Adipocyte (in vitro differentiated cells): ENCODE measurements at regions not wholly inside any gene's neighbourhood (a gene's known extent, or its start where the extent isn't known, plus 50 kb on each side); places are given as distances from the start of the nearest gene placed in this dataset.

ENCODE experiments used
- DNase-seq: peaks from one replicate; pipeline ENCODE4 v3.0.0-alpha.2; 2015; ENCODE audit warnings: low read depth
- H3K27me3 ChIP-seq: replicated peaks from 2 replicates; pipeline ENCODE4 v1.7.0; 2013; ENCODE audit warnings: mild to moderate bottlenecking, low read length, moderate library complexity; ENCODE audit not compliant: control insufficient read depth, insufficient read depth
- H3K36me3 ChIP-seq: 2 replicates; pipeline ENCODE4 v1.7.0; 2013; ENCODE audit warnings: low read length, mild to moderate bottlenecking, moderate library complexity; ENCODE audit not compliant: control insufficient read depth, insufficient read depth, severe bottlenecking
- H3K4me1 ChIP-seq: 2 replicates; pipeline ENCODE4 v1.7.0; 2013; ENCODE audit warnings: mild to moderate bottlenecking, low read length, moderate library complexity; ENCODE audit not compliant: control insufficient read depth, insufficient read depth
- H3K4me3 ChIP-seq: 2 replicates; pipeline ENCODE4 v1.7.0; 2013; ENCODE audit warnings: mild to moderate bottlenecking, low read length, moderate library complexity
- H3K9ac ChIP-seq: 2 replicates; pipeline ENCODE4 v1.7.0; 2013; ENCODE audit warnings: mild to moderate bottlenecking, low read length, moderate library complexity
- H3K9me3 ChIP-seq: 2 replicates; pipeline ENCODE4 v1.7.0; 2013; ENCODE audit warnings: mild to moderate bottlenecking, low read length, moderate library complexity; ENCODE audit not compliant: control insufficient read depth

- H3K36me3 ChIP-seq: no peaks in the 10 kb centered on the region
- peaks cover 6% of the 10 kb centered on the region for H3K9me3 ChIP-seq
- H3K27me3 ChIP-seq: peaks cover 3% of the 10 kb centered on the region
- H3K9ac ChIP-seq: no peak overlapping the region
- H3K4me1 ChIP-seq: no peaks in the 10 kb centered on the region
- no peak for DNase-seq
- no peak overlapping the region for H3K4me3 ChIP-seq
Observed at GRCh38 chr1:5718831-5719632, 273.2 kb downstream of the NPHP4 start.

- H3K4me3 ChIP-seq: no peak overlapping the region
- no peaks in the 10 kb centered on the region for H3K4me1 ChIP-seq
- no peaks in the 10 kb centered on the region for H3K36me3 ChIP-seq
- peaks cover 6% of the 10 kb centered on the region for H3K9me3 ChIP-seq
- no peak overlapping the region for H3K9ac ChIP-seq
- DNase-seq: no peak
- H3K27me3 ChIP-seq: peaks cover 3% of the 10 kb centered on the region
Observed at GRCh38 chr1:5717031-5717682, 275.1 kb downstream of the NPHP4 start.

DNA sequence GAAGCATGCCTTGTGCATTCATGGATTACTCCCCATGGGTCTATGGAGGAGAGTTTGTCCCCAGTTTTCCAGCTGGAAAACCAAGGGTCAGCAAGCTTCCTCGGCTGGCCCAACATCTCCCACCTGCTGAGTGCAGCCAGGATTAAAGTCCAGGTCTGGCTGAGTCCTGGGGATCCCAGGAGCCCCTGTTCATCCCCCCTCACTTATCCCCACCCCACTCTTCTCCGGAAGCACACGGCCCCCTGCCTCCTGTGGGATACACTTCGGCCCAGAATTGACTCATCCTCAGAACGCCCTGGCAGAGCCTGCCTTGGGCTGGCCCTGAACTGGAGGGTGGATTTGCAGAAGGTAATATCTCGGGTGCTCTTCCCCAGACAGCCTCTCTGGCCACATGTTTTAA is 276.1 kb downstream of the NPHP4 start:
- no peak overlapping the region for H3K9ac ChIP-seq
- no peak overlapping the region for H3K4me3 ChIP-seq
- no peaks in the 10 kb centered on the region for H3K4me1 ChIP-seq
- H3K27me3 ChIP-seq: peaks cover 3% of the 10 kb centered on the region
- no peaks in the 10 kb centered on the region for H3K36me3 ChIP-seq
- H3K9me3 ChIP-seq: peaks cover 6% of the 10 kb centered on the region
- no peak for DNase-seq

GRCh38 chr1:5713101-5714010 is 278.9 kb downstream of the NPHP4 start:
- Histone ChIP-seq H3K9me3 (peaks cover 6% of the 10 kb centered on the region), H3K4me3 (no peak overlapping the region), H3K27me3 (no peaks in the 10 kb centered on the region), H3K4me1 (no peaks in the 10 kb centered on the region), H3K36me3 (no peaks in the 10 kb centered on the region), H3K9ac (no peak overlapping the region)
- no peak for DNase-seq

- Histone ChIP-seq H3K9me3 (peaks cover 7% of the 10 kb centered on the region), H3K4me3 (no peak overlapping the region), H3K36me3 (no peaks in the 10 kb centered on the region), H3K27me3 (no peaks in the 10 kb centered on the region), H3K9ac (no peak overlapping the region), H3K4me1 (no peaks in the 10 kb centered on the region)
- DNase-seq: no peak
Observed at GRCh38 chr1:5711956-5712645, 280.1 kb downstream of the NPHP4 start.

- Histone ChIP-seq H3K9me3 (peaks cover 13% of the 10 kb centered on the region), H3K4me3 (no peak overlapping the region), H3K9ac (no peak overlapping the region), H3K36me3 (no peaks in the 10 kb centered on the region), H3K4me1 (no peaks in the 10 kb centered on the region), H3K27me3 (no peaks in the 10 kb centered on the region)
- DNase-seq: no peak
Observed at GRCh38 chr1:5711079-5711478, 281.1 kb downstream of the NPHP4 start.

DNA sequence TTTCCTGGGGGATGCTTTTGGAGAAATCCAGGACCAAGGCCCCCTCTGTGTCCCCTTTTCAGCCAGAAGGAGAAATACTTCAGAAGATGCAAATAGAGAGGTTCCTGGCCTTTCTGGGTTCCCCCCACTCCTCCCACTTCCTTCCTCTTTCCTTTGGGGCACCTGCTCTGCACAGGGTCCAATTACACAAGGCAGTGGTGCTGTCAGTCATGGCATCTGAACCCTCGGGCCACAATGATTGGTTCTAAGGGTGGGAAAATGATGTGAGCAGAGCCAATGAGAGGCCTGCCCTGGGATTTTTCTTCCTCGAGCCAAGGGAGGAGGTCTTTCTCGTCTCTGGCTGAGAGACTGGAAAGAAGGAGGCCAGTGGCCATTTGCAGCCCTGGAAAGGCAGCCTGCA is 282.2 kb downstream of the NPHP4 start:
- H3K4me1 ChIP-seq: no peaks in the 10 kb centered on the region
- peaks cover 4% of the 10 kb centered on the region for H3K27me3 ChIP-seq
- no peak overlapping the region for H3K9ac ChIP-seq
- no peak for DNase-seq
- H3K4me3 ChIP-seq: no peak overlapping the region
- no peaks in the 10 kb centered on the region for H3K36me3 ChIP-seq
- peaks cover 7% of the 10 kb centered on the region for H3K9me3 ChIP-seq

DNA sequence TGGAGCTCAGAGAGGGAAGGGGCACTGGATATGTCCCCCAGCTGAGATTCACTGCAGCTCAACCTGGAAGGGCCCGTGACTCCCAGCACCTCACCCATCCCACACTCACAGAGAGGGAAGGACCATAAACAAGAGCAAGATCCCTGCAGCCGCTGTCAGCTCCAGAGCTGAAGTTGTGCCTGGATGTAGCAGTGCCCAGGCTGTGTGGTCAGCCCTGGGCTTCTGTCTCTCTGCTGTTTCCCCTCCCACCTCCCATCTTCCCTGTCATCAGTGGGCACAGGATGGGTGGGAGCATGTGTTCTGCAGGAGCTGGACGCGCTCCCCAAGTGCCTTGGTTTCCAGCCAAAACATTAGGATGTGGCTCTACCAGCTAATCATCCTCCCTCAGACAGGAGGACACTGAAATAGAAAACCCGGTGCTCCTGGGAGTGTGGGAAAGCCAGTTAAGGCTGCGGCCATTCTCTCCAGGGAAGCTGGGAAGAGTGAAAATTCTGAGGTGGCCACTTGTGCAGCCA is 282.7 kb downstream of the NPHP4 start:
- DNase-seq: no peak
- H3K4me3 ChIP-seq: no peak overlapping the region

DNA sequence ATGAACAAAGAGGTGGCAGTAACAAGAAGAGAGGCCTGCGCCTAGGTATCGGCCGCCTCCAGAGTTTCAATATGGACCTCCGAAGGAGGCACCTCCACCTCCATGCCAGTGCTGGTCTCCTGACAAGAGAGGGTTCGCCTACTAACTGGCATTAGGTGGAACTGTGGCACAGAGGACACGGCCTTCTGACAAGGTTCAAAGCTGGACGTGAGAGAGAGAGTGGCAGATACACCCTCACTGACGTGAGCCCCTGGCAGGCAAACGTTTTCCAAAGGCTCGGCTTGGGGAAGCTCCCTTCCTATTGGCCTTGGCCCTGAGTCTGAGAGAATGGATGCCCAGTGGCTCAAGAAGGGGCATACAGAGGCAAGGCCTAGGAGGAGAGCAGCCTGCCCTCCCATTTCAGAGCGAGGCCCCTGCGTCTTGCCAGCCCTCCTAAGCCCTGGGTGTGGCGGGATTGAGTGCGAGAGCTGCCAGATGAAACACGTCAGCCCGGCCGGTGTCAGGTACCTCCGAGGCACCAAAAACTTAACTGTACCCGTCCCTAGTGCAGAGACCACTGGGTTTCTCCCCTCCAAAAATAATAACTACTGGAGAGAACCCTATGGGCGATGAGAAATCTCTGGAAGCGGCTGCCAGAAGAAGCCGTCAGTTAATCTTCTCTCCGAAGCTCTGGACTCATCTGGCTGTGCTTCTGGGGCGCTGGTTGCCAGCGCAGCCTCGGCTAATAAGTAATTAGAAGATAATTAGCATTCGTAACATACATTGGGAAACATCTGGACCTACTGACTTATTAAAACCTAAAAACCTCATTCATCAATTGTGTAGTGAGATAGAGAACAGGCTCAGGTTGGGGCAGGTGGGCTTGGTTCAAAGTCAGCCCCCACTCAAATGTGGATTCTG is 283.6 kb downstream of the NPHP4 start:
- H3K36me3 ChIP-seq: no peaks in the 10 kb centered on the region
- no peak overlapping the region for H3K4me3 ChIP-seq
- no peaks in the 10 kb centered on the region for H3K4me1 ChIP-seq
- peaks cover 7% of the 10 kb centered on the region for H3K9me3 ChIP-seq
- H3K9ac ChIP-seq: no peak overlapping the region
- H3K27me3 ChIP-seq: peaks cover 5% of the 10 kb centered on the region
- DNase-seq: no peak

More for the DNA sequence above, 282.7 kb downstream of the NPHP4 start:
- Histone ChIP-seq H3K36me3 (no peaks in the 10 kb centered on the region), H3K9ac (no peak overlapping the region), H3K4me1 (no peaks in the 10 kb centered on the region), H3K27me3 (peaks cover 5% of the 10 kb centered on the region), H3K9me3 (peaks cover 7% of the 10 kb centered on the region)
